Naive B cell (primary cell): ENCODE measurements at regions not wholly inside any gene's neighbourhood (a gene's known extent, or its start where the extent isn't known, plus 50 kb on each side); places are given as distances from the start of the nearest gene placed in this dataset.

Experiments used
- ATAC-seq, 2 donors: fragments of 150-1000 bp; cut with Tn5 transposase; 2 replicates each; pipeline ENCODE4 v1.10.0; 2021; ENCODE audit warnings: low read depth in 2 of 2, mild to moderate bottlenecking in 2 of 2, moderate library complexity in 2 of 2
- DNase-seq: peaks from one replicate; pipeline ENCODE4 v3.0.0; 2022
- H3K27ac Mint-ChIP-seq, 6 donors: one replicate each; pipeline ENCODE4 v1.8.0; 2020 to 2022; ENCODE audit warnings: mild to moderate bottlenecking in 6 of 6, mixed read lengths in 6 of 6, moderate library complexity in 5 of 6, inconsistent platforms in 2 of 6
- H3K27me3 Mint-ChIP-seq, 3 donors: one replicate each; pipeline ENCODE4 v1.8.0; 2021 to 2022; ENCODE audit warnings: mixed read lengths in 3 of 3, mild to moderate bottlenecking in 1 of 3
- H3K36me3 Mint-ChIP-seq, 2 donors: one replicate each; pipeline ENCODE4 v1.8.0; 2020 to 2022; ENCODE audit warnings: mixed read lengths in 2 of 2, inconsistent platforms in 1 of 2, mild to moderate bottlenecking in 1 of 2
- H3K4me1 Mint-ChIP-seq, 3 donors: one replicate each; pipeline ENCODE4 v1.8.0; 2020 to 2022; ENCODE audit warnings: mixed read lengths in 3 of 3, inconsistent platforms in 1 of 3, mild to moderate bottlenecking in 1 of 3, moderate library complexity in 1 of 3
- H3K4me3 Mint-ChIP-seq, 8 donors: one replicate each; pipeline ENCODE4 v1.8.0; 2020 to 2022; ENCODE audit warnings: mild to moderate bottlenecking in 8 of 8, mixed read lengths in 8 of 8, moderate library complexity in 8 of 8, inconsistent platforms in 2 of 8
- H3K9me3 Mint-ChIP-seq, 7 donors: one replicate each; pipeline ENCODE4 v1.8.0; 2020 to 2022; ENCODE audit warnings: mixed read lengths in 7 of 7, mild to moderate bottlenecking in 5 of 7, inconsistent platforms in 2 of 7, moderate library complexity in 1 of 7

DNA sequence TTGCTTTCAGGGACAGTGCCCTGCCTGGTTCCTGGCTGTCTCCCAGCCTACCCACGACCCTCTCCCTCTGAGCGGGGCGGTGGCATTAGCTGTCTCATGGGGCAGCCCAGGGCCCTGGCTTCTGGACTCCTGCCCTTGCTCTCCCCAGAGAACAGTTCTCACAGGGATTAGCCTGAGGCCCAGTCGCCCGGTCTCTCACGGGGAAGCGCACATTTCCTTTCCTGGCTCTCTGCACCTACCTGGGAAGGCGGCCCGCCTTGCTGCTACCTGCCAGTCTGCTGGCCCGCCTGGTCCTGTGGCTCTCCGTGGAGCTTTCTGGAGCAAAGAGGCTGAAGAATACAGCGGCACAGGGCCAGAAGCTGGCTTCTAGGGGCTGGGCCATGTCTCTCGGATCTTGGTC, 128.4 kb downstream of the FHDC1 start:
- Mint-ChIP-seq H3K9me3 (no peaks in the 10 kb centered on the region), H3K4me1 (peaks cover 0 to 3% (median 0%) of the 10 kb centered on the region in 3 donors), H3K4me3 (no peak overlapping the region), H3K27ac (no peak overlapping the region), H3K27me3 (peaks cover 0 to 7% (median 0%) of the 10 kb centered on the region in 3 donors), H3K36me3 (no peaks in the 10 kb centered on the region)
- no peak for DNase-seq
- no peak for ATAC-seq

DNA sequence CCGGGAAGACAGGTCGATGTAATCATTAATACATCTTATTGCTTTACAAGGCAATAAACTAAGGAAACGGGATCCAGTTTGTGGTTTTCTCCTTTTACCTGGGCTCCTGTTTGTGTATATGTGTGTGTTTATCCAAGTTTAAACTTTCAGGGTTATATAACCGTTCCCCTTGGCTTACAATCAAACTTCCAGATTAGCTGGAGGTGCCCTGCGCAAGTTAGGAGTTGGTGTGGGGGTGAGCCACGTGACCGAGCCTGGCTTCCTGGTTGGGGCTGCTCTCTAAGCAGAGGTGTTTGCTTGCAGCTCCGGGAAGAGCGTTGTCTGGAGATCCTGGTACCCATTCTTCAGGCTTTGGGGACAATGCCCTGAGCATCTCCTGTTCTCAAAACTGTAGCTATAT, 129.2 kb downstream of the FHDC1 start:
- Mint-ChIP-seq H3K27ac (peak overlapping the region in 1 of 6 donors; percentile 33), H3K4me1 (no peaks in the 10 kb centered on the region), H3K36me3 (no peaks in the 10 kb centered on the region), H3K27me3 (peaks cover 0 to under 1% (median 0%) of the 10 kb centered on the region in 3 donors), H3K9me3 (no peaks in the 10 kb centered on the region), H3K4me3 (no peak overlapping the region)
- DNase-seq (no peak), ATAC-seq (no peak)

DNA sequence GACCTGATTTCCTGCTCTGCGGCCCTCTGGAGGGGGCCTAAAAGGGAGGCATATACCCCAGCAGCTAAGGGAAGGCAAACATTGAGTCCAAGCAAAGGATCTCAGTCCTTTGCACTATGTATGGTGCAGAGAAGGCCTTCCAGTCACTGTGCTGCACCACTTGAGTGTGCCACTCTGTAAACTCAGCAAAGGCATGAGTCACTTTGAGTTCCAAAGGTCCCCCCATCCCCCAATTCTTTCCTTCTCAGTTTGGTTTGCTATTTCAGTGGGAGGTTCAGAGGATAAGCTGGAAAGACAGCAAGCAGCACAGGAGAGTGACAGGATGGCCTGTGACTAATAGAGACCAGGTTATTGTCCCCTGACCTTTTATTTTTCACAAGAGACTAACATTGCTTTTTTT, 131.3 kb downstream of the FHDC1 start:
- Mint-ChIP-seq H3K36me3 (no peaks in the 10 kb centered on the region), H3K27me3 (no peaks in the 10 kb centered on the region), H3K4me1 (no peaks in the 10 kb centered on the region), H3K9me3 (peaks cover 0 to 2% (median 0%) of the 10 kb centered on the region in 7 donors), H3K27ac (no peak overlapping the region), H3K4me3 (no peak overlapping the region)
- no peak for DNase-seq
- ATAC-seq, result no peak

DNA sequence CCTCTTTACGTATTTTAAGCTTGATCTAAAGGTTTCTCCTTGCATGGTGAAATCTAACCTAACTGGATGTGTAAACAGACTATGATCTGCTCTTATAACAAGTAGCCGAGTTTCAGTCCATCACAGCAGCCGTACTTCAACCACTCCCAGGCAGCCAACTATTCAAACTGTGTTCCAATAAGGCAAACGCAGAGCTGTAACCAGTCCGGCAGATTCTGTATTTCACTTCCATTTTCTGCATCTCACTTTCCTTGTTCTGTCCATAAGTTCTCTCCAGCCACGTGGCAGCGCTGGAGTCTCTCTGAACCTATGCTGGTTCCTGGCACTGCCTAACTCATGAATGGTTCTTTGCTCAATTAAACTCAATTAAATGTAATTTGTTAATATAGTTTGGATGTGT, 132.6 kb downstream of the FHDC1 start:
- no peaks in the 10 kb centered on the region for H3K4me1 Mint-ChIP-seq
- no peaks in the 10 kb centered on the region for H3K36me3 Mint-ChIP-seq
- H3K27me3 Mint-ChIP-seq, result no peaks in the 10 kb centered on the region
- no peak overlapping the region for H3K27ac Mint-ChIP-seq
- H3K9me3 Mint-ChIP-seq, result peaks cover 0 to 2% (median 0%) of the 10 kb centered on the region in 7 donors
- ATAC-seq (no peak), DNase-seq (no peak)
- no peak overlapping the region for H3K4me3 Mint-ChIP-seq

DNA sequence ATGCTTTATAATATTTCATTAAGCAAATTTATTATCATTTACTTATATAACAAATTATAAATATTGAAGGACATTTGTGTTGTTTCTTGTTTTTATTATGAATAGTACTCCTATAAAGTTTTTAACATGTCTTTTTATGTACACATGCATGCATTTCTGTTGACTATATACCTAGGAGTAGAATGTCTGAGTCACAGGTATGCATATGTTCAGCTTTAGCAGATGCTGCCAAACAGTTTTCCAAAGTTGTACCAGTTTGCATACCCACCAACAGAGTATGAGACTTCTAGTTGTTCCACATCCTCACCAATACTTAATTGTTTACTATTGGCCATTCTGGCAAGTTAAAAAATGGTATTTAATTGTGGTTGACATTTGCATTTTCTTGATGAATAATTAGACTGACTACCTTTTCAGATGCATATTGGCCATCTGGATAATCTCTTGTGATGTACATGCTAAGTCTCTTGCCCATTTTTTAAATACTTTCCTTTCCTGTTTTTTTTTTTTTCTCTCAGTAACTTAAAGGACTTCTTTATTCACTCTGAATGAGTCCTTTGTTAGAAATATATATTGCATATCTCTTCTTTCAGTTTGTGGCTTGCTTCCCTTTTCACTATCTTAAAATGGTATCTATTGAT, 132.2 kb upstream of the TRIM2 start:
- Mint-ChIP-seq H3K27me3 (no peaks in the 10 kb centered on the region), H3K36me3 (peaks cover 0 to 4% of the 10 kb centered on the region in 2 donors), H3K4me3 (no peak overlapping the region), H3K4me1 (peaks cover 11 to 15% (median 14%) of the 10 kb centered on the region in 3 donors), H3K9me3 (peaks cover 0 to 2% (median 0%) of the 10 kb centered on the region in 7 donors), H3K27ac (no peak overlapping the region)
- DNase-seq, result no peak
- no peak for ATAC-seq

DNA sequence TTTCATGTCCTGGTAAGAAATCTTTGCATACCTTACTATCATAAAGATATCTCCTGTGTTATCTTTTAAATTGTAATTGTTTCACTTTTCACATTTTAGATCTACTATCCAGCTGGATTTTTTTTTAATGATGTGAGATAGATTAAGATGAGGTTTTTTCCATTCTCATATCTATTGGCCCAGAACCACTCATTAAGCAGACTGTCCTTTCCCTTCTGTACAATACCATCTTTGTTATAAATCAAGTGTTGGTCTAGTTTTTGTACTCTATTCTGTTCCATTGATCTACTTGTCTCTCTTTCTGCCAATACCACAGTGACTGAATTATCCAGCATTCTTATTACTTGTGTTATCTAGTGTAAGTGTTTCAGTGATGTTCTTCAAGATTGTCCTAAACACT, 131.6 kb upstream of the TRIM2 start:
- H3K4me3 Mint-ChIP-seq, result no peak overlapping the region

DNA sequence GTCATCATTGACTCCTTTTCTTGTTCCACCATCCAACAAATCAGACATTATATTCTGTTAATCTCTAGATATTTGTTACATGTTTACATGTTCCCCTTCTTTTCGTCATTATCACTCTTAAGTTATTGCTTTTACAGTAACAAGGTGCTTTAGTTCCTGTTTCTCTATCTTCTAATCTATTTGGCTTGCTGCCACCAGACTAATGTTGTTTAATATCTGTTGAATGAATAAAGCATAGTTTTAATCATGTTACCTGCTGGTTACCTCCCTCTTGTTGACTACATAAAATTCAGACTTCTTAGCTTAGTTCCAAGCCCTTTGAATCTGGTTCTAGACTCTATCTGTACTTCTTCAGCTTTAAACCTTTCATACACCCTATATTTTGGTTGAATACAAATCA, 129.8 kb upstream of the TRIM2 start:
- Mint-ChIP-seq H3K36me3 (peaks cover 0 to 4% of the 10 kb centered on the region in 2 donors), H3K4me1 (peaks cover 11 to 15% (median 14%) of the 10 kb centered on the region in 3 donors), H3K27me3 (no peaks in the 10 kb centered on the region), H3K4me3 (no peak overlapping the region), H3K9me3 (peaks cover 0 to 2% (median 0%) of the 10 kb centered on the region in 7 donors), H3K27ac (peak overlapping the region in 3 of 6 donors; percentile 2 to 71 (median 18))
- ATAC-seq, result peak in 1 of 2 donors; percentile 32
- no peak for DNase-seq

More for the DNA sequence above, 131.6 kb upstream of the TRIM2 start:
- peaks cover 0 to 2% (median 0%) of the 10 kb centered on the region in 7 donors for H3K9me3 Mint-ChIP-seq
- peaks cover 0 to 4% of the 10 kb centered on the region in 2 donors for H3K36me3 Mint-ChIP-seq
- no peak overlapping the region for H3K27ac Mint-ChIP-seq
- DNase-seq, result no peak
- ATAC-seq, result no peak
- H3K27me3 Mint-ChIP-seq, result no peaks in the 10 kb centered on the region
- peaks cover 11 to 15% (median 14%) of the 10 kb centered on the region in 3 donors for H3K4me1 Mint-ChIP-seq

DNA sequence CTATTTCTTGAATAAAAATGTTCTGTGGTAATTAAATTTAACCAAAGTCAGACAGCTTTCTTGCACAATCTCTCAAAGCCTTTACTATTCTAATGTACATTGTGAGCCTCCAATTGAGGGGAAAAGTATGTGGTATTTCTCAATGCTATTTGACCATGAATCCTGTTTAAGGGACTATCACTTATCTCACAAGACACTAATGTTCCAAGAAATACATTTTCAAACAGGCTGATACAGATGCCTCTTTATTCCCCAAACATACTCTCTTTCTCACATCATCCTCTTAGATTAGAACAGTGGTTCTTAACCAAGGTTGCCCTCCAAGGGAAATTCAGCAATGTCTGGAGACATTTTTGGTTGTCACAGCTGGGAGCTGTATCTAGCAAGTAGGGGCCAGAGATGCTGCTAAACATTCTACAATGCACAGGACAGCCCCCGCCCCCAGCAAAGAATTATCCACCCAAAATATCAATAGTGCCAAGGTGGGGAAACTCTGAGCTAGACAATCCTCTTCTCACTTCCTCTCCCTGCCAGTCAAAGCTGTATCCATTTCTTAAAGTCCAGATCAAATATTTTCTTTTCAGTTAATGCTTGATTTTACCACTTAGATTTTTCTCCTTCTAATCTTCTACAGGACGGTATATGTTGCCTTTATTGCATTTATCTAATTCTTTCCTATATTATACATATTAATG, 129.2 kb upstream of the TRIM2 start:
- Mint-ChIP-seq H3K9me3 (peaks cover 0 to 2% (median 0%) of the 10 kb centered on the region in 7 donors), H3K36me3 (peaks cover 0 to 4% of the 10 kb centered on the region in 2 donors), H3K4me3 (no peak overlapping the region), H3K4me1 (peaks cover 11 to 15% (median 14%) of the 10 kb centered on the region in 3 donors), H3K27me3 (no peaks in the 10 kb centered on the region), H3K27ac (no peak overlapping the region)
- ATAC-seq (peak in 1 of 2 donors; percentile 33), DNase-seq (no peak)

DNA sequence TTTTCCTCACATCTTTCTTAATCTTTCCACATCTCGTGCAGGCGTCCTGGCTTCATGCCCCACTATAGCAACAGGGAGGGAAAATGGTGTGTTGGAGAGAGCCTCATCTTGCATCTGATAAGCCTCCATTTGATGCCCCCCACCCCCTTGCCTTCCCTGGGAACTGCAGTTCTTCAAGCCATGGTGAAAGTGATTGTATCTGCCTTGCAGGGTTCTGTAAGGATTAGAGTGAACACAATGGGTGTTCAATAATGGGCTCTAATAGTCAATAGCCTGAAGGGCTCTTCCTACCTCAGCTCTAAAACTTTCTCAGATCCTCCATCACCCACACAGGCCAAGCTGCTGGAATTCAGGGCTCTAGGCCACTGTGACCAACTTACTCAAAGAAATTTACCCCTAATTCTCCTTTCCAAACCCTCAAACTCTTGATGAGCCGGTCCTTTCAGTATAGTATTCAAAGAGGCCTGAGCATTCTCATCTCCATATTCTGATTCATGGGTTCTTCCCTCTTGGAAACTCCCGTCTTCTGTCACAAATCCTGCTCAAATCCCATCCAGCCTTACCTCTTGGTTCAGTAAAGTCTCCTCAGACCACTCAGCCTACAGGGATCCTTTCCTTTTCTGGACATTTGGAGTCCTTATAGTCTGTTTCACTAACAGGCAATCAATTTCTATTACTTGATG, 128.3 kb upstream of the TRIM2 start:
- peaks cover 0 to 2% (median 0%) of the 10 kb centered on the region in 7 donors for H3K9me3 Mint-ChIP-seq
- no peaks in the 10 kb centered on the region for H3K27me3 Mint-ChIP-seq
- H3K4me3 Mint-ChIP-seq, result no peak overlapping the region
- ATAC-seq (no peak), DNase-seq (no peak)
- H3K36me3 Mint-ChIP-seq, result peaks cover 0 to 4% of the 10 kb centered on the region in 2 donors
- H3K27ac Mint-ChIP-seq, result peak overlapping the region in 1 of 6 donors; percentile 6
- peaks cover 11 to 15% (median 14%) of the 10 kb centered on the region in 3 donors for H3K4me1 Mint-ChIP-seq

DNA sequence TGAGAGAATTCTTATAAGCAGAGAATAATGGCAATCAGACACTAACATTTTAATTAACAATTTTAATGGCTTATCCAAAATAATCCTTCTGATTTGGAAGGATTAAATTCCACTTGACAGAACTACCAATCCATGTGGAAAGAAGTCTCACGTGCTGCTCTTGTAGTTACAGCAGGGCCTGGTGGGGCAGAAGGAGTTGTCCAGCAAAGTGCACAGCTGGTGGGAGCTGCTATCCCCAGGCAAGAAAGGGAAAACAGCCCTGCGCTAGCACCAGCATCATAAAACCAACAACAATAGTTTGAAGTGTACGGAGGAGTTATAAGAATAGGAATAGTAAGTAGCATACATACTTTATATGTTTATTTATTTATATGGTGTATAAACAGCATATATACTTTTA, 127.4 kb upstream of the TRIM2 start:
- Mint-ChIP-seq H3K4me3 (no peak overlapping the region), H3K27ac (no peak overlapping the region), H3K4me1 (peaks cover 16 to 21% (median 17%) of the 10 kb centered on the region in 3 donors), H3K36me3 (peaks cover 0 to 4% of the 10 kb centered on the region in 2 donors), H3K9me3 (no peaks in the 10 kb centered on the region), H3K27me3 (no peaks in the 10 kb centered on the region)
- ATAC-seq, result no peak
- no peak for DNase-seq

DNA sequence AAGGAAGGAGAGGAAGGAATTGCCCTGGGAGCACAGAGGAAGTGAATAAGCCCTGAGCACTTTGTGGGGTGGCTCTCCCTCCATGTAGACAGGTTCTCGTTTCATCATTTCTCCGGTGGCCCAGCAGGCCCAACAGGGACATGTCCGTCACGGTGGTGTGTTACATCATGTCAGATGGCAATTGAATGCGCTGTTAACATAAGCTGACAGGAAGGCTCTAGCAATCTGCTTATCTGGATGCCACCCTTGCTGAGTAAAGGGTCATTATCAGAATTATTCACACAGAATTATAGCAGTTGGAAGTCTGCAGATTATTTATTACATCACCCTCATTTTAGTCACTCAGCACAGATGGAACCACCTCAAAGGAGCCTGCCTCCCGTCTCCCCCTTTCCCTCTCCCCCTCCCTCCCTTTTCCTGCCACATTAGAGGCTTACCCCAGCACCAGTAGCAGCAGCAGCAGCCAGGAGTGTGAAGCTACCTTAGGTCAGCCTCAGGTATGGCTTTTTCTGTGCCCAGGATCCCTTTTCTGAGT, 124.3 kb upstream of the TRIM2 start:
- Mint-ChIP-seq H3K36me3 (no peaks in the 10 kb centered on the region), H3K9me3 (no peaks in the 10 kb centered on the region), H3K4me1 (peaks cover 23 to 34% (median 30%) of the 10 kb centered on the region in 3 donors), H3K4me3 (no peak overlapping the region), H3K27ac (no peak overlapping the region), H3K27me3 (no peaks in the 10 kb centered on the region)
- DNase-seq (no peak), ATAC-seq (no peak)

DNA sequence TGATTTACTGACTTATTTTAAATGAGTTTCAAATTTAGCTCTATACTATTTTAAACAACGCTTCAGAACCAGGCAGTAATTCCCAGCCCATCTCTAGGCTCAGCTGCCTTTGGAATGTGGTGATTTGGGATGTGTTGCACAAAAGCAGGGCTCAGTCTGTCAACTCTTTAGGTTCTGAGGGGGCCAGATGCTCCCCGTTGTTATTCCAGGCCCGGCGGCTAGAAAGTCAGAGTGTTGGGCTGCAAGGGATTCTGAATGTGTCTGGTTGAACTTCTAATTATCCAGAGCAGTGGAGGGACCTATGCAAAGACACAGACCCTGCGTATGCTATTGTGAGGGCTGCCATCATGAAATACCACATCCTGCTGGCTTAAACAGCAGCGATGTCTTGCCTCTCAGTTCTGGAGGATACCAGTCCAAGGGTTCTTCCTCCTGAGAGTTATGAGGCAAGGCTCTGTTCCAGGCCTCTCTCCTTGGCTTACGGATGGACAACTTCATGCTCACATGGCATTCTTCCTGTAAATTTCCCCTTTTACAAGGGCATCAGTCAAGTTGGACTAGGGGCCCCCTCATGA, 123.2 kb upstream of the TRIM2 start:
- H3K27me3 Mint-ChIP-seq, result peaks cover 5 to 10% (median 7%) of the 10 kb centered on the region in 3 donors
- no peak overlapping the region for H3K4me3 Mint-ChIP-seq
- DNase-seq (no peak), ATAC-seq (no peak)
- no peaks in the 10 kb centered on the region for H3K36me3 Mint-ChIP-seq
- no peaks in the 10 kb centered on the region for H3K9me3 Mint-ChIP-seq
- peaks cover 20 to 39% (median 36%) of the 10 kb centered on the region in 3 donors for H3K4me1 Mint-ChIP-seq
- no peak overlapping the region for H3K27ac Mint-ChIP-seq

DNA sequence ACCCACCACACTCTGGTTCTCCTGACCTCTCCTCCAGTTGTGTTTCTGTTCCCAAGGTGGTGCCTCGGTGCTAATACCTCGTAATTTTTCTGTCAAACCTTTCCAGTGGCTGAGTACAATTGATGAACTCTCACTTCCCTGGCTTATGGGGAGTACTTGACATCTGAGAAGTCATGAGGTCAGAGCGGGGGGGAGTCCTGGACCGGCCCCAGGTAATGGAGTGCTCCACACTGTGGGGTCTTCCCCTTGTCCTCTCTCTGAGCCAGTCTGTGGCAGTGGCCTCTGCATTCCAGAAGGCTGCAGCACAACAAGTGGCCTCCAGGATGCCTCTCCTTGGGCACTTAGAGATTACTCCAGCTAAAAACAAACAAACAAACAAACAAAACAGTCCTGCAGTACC, 122.5 kb upstream of the TRIM2 start:
- H3K4me1 Mint-ChIP-seq, result peaks cover 20 to 39% (median 36%) of the 10 kb centered on the region in 3 donors
- DNase-seq (no peak), ATAC-seq (no peak)
- peak overlapping the region in 4 of 6 donors; percentile 5 to 69 (median 38) for H3K27ac Mint-ChIP-seq
- peak overlapping the region in 3 of 8 donors; percentile 6 to 71 (median 70) for H3K4me3 Mint-ChIP-seq
- H3K9me3 Mint-ChIP-seq, result no peaks in the 10 kb centered on the region
- peaks cover 5 to 10% (median 8%) of the 10 kb centered on the region in 3 donors for H3K27me3 Mint-ChIP-seq
- no peaks in the 10 kb centered on the region for H3K36me3 Mint-ChIP-seq
